ENCODE measurements at regions not wholly inside any gene's neighbourhood (a gene's known extent, or its start where the extent isn't known, plus 50 kb on each side); places are given as distances from the start of the nearest gene placed in this dataset.

GRCh38 chr13:37207691-37208451 lies 102.4 kb upstream of the CSNK1A1L start:
- H3K27me3 ChIP-seq (ENCODE audit: control insufficient read depth in 1 of 2, insufficient read depth in 2 of 2, low read length in 2 of 2) = no peaks in the 10 kb centered on the region; a peak in 1 of 5 replicates
- H4K20me1 ChIP-seq (ENCODE audit: insufficient read depth, low read length) = no peaks in the 10 kb centered on the region
- H3K9me3 ChIP-seq (ENCODE audit: low read length) = no peaks in the 10 kb centered on the region
- ChIA-PET CTCF (ENCODE audit: low intra/inter-chr PET ratio, low total read pairs) (no interaction called here), POLR2A (no interaction called here)
- DNase-seq (ENCODE audit: low spot score) (no peak), FAIRE-seq (no peak), ATAC-seq (no peak)
- no TSS peak for BruUV-seq (replicated peaks)
- in situ Hi-C loops (cut with HindIII; ENCODE audit: extremely low pct_ligation_motif_present, low pct_unique_long_range_greater_than_20kb) = no loop called here
- no peak overlapping the region for H3K4me2 ChIP-seq (ENCODE audit: low read depth, low read length)
- H3K79me2 ChIP-seq (ENCODE audit: insufficient read depth, low read length) = no peaks in the 10 kb centered on the region
- no peaks in the 10 kb centered on the region for H3K36me3 ChIP-seq (replicated peaks in 1 of 2; ENCODE audit: control insufficient read depth in 1 of 2, insufficient read depth in 2 of 2, low read length in 2 of 2)
- H3K9ac ChIP-seq (ENCODE audit: insufficient read depth, low read depth, low read length) = no peak overlapping the region
- no peaks in the 10 kb centered on the region for H3K4me1 ChIP-seq (ENCODE audit: insufficient read depth, low read length)
- intact Hi-C loops (cut with micrococcal nuclease; ENCODE audit: unreplicated experiment) = no loop called here
- H3K4me3 ChIP-seq (replicated peaks in 1 of 3; ENCODE audit: insufficient read depth in 1 of 3, low read depth in 2 of 3, low read length in 3 of 3) = no peak overlapping the region
- no peak overlapping the region for H2AFZ ChIP-seq (ENCODE audit: low read length)
- TF ChIP-seq ZNF558 (CRISPR knock-in tag; IDR thresholded peaks at IDR 0.05; ENCODE audit: borderline replicate concordance) = no peak
- TF ChIP-seq ZNF343 (CRISPR knock-in tag; IDR thresholded peaks at IDR 0.05) = no peak
- no peak for TF ChIP-seq ZZZ3 (CRISPR knock-in tag; IDR thresholded peaks at IDR 0.05; ENCODE audit: borderline replicate concordance)
- TF ChIP-seq POLR2A (IDR thresholded peaks at IDR 0.05; ENCODE audit: insufficient read depth in 1 of 2, low read depth in 2 of 2, low read length in 2 of 2) = no peak
- no peak for TF ChIP-seq ZNF256 (CRISPR knock-in tag; conservative IDR thresholded peaks at IDR 0.05)
- no peak for TF ChIP-seq POGK (CRISPR knock-in tag; conservative IDR thresholded peaks at IDR 0.05)
- no peak for TF ChIP-seq ZNF768 (CRISPR knock-in tag; IDR thresholded peaks at IDR 0.05)
- no peak for TF ChIP-seq KDM6A (CRISPR knock-in tag; IDR thresholded peaks at IDR 0.05; ENCODE audit: low read depth)
- no peak for TF ChIP-seq HES4 (CRISPR knock-in tag; IDR thresholded peaks at IDR 0.05; ENCODE audit: borderline replicate concordance)
- TF ChIP-seq NPAS2 (CRISPR knock-in tag; IDR thresholded peaks at IDR 0.05; ENCODE audit: borderline replicate concordance) = no peak
- TF ChIP-seq MIXL1 (CRISPR knock-in tag; IDR thresholded peaks at IDR 0.05) = no peak
- TF ChIP-seq ZNF629 (CRISPR knock-in tag; conservative IDR thresholded peaks at IDR 0.05) = no peak
- no peak for TF ChIP-seq LBX2 (CRISPR knock-in tag; IDR thresholded peaks at IDR 0.05; ENCODE audit: borderline replicate concordance)
- no peak for TF ChIP-seq ARID3A (IDR thresholded peaks at IDR 0.05; ENCODE audit: low read depth, low read length)
- TF ChIP-seq ZNF639 (CRISPR knock-in tag; conservative IDR thresholded peaks at IDR 0.05) = no peak
- no peak for TF ChIP-seq SP2 (CRISPR knock-in tag; IDR thresholded peaks at IDR 0.05)
- no peak for TF ChIP-seq SSRP1 (CRISPR knock-in tag; IDR thresholded peaks at IDR 0.05)
- TF ChIP-seq NFE2L1 (CRISPR knock-in tag; IDR thresholded peaks at IDR 0.05; ENCODE audit: borderline replicate concordance) = no peak
- no peak overlapping the region for H3K27ac ChIP-seq (ENCODE audit: extremely low read length, insufficient read depth, low read length)
- WGBS (ENCODE audit: low lambda C conversion rate) = 0% methylated on average over 4 of the region's 4 CpGs

Data from HepG2 (cell line).